ENCODE measurements at regions not wholly inside any gene's neighbourhood (a gene's known extent, or its start where the extent isn't known, plus 50 kb on each side); places are given as distances from the start of the nearest gene placed in this dataset.
"Not testable (repeated sequence)": the region's sequence is repeated elsewhere in the genome, so short reads cannot be mapped to it uniquely, and the experiment has no call there.

- DNase-seq: no peak
These were observed 327.5 kb upstream of the PHF14 start for GRCh38 chr7:10646194-10646593.

DNA sequence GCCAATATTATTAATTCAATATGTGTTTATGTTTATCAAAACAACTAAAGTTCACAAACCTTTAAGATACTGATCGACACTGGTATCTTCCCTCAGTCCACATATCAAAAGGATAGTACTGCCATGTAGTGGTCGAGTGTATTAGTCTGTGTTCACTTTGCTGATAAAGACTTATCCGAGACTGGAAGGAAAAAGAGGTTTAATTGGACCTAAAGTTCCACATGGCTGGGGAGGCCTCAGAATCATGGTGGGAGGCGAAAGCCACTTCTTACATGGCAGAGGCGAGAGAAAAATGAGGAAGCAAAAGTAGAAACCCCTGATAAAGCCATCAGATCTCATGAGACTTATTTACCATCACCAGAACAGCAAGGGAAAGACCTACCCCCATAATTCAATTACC lies 325.4 kb upstream of the PHF14 start:
- no peak for DNase-seq

DNA sequence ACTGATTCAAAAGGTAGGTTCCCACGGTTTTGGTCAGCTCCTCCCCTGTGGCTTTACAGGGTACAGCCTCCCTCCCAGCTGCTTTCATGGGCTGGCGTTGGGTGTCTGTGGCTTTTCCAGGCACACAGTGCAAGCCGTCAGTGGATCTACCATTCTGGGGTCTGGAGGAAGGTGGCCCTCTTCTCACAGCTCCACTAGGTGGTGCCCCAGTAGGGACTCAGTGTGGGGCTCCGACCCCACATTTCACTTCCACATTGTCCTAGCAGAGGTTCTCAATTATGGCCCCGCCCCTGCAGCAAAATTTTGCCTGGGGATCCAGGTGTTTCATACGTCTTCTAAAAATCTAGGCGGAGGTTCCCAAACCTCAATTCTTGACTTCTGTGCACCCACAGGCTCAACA lies 324.6 kb upstream of the PHF14 start:
- not testable (repeated sequence) for DNase-seq

DNA sequence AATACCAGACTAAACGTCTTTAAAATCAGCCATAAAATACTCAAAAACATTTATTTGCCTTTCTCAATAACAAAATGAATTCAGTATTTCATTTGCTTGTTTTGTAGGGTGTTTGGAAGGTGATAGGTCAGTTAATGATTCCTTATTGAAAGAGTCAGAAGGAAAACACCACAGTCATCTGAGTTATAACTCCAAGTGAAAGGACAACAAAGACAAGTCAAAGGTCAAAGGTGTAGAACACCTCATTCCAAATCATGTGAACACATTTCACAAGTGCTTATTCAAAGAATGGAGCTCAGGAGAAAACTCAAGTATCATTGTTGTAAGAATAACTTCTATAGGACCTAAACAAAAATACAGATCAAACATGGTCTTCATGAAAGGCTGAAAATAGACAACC lies 318.6 kb upstream of the PHF14 start:
- DNase-seq: no peak

- DNase-seq: no peak
These were observed 316.5 kb upstream of the PHF14 start for GRCh38 chr7:10657201-10657600.

GRCh38 chr7:10657837-10658236 lies 315.8 kb upstream of the PHF14 start:
- DNase-seq: no peak

DNA sequence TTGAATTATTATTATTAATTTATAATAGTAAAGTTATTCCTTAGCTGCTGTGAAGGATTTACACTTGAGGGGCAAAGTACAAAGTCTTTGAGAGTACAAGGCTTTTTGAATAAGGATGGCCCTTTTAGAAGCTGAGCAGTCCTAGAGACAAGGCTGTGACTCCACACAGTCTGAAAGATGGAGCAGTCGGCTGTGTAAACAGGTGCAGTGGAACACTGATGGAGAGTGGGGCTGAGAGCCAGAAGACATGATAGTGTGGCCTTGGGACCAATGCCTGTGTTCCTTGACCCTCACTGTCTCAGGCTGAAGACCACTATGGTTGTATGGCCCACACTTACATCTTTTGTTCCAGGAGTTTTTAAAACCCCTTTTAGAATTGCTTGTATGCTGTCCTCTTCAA lies 311.2 kb upstream of the PHF14 start:
- no peak for DNase-seq

GRCh38 chr7:10662982-10663884 lies 310.4 kb upstream of the PHF14 start:
- DNase-seq: no peak

- DNase-seq: no peak
These were observed 301.5 kb upstream of the PHF14 start for GRCh38 chr7:10672186-10672585.

DNA sequence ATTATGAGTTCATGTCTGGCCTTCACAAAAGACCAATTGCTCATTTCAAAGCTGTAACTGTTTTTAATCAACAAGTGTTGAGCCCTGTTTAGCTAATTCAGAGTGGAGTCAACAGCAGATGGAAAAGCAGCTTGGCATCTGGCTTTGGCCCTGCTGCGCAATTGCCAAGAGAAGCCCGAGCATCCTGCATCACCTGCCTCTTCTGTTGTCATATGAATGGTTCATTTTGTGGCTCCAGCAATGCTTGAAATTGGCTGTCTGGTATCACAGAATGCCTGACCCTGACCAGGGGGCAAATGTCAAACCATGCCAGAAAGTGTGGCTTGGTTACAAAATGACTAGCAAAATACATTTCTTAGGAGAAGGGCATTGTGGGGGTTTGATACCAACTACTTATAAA lies 296.5 kb upstream of the PHF14 start:
- DNase-seq: no peak

GRCh38 chr7:10677668-10678232 lies 295.9 kb upstream of the PHF14 start:
- DNase-seq: no peak

GRCh38 chr7:10684606-10685005 lies 289.1 kb upstream of the PHF14 start:
- no peak for DNase-seq

- no peak for DNase-seq
These were observed 288.6 kb upstream of the PHF14 start for GRCh38 chr7:10685040-10685439.

DNA sequence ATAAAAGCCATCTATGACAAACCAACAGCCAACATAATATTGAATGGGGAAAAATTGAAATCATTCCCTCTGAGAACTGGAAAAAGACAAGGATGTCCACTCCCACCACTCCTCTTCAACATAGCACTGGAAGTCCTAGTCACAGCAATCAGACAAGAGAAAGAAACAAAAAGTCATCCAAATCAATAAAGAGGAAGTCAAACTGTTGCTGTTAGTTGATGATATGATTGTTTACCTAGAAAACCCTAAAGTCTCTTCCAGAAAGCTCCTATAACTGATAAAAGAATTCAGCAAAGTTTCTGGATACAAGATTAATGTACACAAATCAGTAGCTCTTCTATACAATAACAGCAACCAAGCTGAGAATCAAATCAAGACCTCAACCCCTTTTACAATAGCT lies 285.1 kb upstream of the PHF14 start:
- no peak for DNase-seq

DNA sequence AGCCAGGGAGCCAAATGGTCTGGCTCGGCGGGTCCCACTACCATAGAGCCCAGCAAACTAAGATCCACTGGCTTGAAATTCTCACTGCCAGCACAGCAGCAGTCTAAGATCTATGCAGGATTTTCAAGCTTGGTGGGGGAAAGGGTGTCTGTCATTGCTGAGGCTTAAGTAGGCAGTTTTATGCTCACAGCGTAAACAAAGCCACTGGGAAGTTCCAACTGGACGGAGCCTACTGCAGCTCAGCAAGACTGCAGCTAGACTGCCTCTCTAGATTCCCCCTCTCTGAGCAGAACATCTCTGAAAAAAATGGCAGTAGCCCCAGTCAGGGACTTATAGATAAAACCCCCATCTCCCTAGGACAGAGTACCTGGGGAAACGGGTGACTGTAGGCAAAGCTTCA lies 277.6 kb upstream of the PHF14 start:
- no peak for DNase-seq

- DNase-seq: no peak
These were observed 270.6 kb upstream of the PHF14 start for GRCh38 chr7:10703059-10703458.

DNA sequence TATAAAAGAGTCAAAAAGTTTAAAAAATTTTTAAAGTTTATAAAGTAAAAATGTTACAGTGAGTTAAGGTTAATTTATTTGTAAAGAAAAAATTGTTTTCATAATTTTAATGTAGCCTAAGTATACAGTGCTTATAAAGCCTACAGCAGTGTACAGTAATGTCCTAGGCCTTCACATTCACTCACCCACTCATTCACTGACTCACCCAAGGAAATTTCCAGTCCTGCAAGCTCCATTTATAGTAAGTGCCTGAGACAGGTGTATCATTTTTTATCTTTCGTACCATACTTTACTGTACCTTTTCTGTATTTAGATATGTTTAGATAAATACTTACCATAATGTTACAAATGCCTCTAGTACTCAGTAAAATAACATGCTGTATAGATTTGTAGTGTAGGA lies 269.7 kb upstream of the PHF14 start:
- DNase-seq: no peak

- DNase-seq: no peak
These were observed 269.0 kb upstream of the PHF14 start for GRCh38 chr7:10704653-10705052.

- DNase-seq: no peak
These were observed 266.7 kb upstream of the PHF14 start for GRCh38 chr7:10706875-10707493.

- DNase-seq: no peak
These were observed 266.2 kb upstream of the PHF14 start for GRCh38 chr7:10707519-10707918.

DNA sequence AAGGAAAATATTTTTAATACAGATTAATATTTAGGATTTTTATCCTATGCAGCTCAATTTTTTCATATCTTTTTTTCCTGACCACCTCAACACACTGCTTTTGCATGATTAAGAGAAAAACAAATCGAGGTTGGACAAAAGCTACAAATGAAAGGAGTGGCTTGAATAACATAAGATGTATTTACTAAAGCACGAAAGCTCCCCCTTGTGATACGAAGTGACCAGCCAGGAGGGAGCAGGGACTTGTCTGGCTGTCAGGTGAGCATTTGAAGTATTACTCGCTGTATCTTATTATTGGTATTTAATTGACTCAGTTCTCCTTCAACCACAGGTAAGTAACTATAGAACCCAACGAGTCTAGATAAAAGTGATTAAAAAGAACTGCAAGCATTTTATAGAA lies 265.2 kb upstream of the PHF14 start:
- DNase-seq: no peak

DNA sequence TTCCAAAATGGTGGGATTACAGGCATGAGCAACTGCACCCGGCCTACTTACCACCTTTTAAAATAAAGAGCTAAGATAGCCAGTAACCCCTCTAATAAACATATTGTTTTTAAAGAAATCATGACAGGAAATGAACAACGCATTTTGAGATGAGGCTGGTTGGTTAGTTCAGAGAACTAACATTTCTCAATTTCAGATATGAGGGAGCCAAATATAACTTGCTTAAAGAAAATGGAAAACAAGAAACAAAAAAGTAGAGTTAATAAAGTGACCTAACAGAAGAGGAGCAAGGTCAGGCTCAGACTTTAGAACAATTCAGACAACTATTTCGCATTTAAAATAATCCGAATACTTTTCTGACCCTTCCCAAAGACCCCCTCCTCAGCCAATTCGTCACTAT lies 254.9 kb upstream of the PHF14 start:
- DNase-seq: no peak

GRCh38 chr7:10720042-10720441 lies 253.6 kb upstream of the PHF14 start:
- no peak for DNase-seq

DNA sequence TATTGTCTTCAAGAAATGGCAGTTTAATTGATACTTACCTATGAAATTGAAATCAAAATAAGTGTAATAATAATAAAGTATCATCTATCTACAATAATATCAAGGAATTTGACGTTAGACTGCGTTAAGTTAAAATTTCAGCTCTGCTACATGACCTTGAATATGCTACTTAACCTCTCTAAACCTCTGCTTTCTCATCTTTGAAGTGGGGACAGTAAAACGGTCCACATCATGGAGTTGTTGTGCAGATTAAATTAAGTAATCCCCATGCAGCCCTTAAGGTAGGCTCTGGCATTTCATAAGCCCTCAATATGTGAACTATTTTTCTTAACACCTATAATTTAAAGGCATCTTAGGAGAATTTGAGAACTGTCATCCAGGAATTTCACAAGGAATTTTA lies 252.4 kb upstream of the PHF14 start:
- no peak for DNase-seq

Measured in activated T-cell treated with anti-CD3 and anti-CD28 coated beads, Interleukin-2, amount 50 U/mL, for 48 hours (primary cell).